Jurkat, Clone E6-1 (cell line): ENCODE measurements at regions not wholly inside any gene's neighbourhood (a gene's known extent, or its start where the extent isn't known, plus 50 kb on each side); places are given as distances from the start of the nearest gene placed in this dataset.
"Not testable (repeated sequence)": the region's sequence is repeated elsewhere in the genome, so short reads cannot be mapped to it uniquely, and the experiment has no call there.

Experiments
- DNase-seq: peaks from one replicate; pipeline ENCODE4 v3.0.0-alpha.2; 2011; ENCODE audit warnings: low read depth, low spot score
- H3K4me3 ChIP-seq: 2 replicates; pipeline ENCODE4 v1.5.1; 2011; ENCODE audit warnings: mild to moderate bottlenecking, low read length, control low read depth, moderate library complexity

GRCh38 chr2:117293012-117293411 is 521.5 kb upstream of the DDX18 start:
- no peak for DNase-seq
- no peak overlapping the region for H3K4me3 ChIP-seq

DNA sequence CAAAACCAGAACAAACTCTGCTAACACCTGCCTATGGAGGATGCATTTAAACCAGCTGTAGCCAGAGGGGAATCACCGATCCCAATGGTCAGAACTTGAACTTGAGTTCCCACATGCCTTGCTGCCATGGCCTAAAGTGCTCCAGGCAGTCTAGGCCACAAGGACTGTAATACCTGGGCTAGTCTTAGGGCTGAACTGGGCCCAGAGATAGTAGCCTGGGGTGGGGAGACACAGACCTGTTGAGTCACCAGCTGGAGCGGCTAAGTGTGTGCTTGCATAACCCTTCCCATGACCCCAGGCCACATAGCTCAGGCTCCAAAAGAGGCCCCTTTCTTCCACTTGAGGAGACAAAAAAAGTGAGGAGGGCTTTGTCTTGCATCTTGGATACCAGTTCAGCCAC is 515.0 kb upstream of the DDX18 start:
- DNase-seq = no peak
- no peak overlapping the region for H3K4me3 ChIP-seq

DNA sequence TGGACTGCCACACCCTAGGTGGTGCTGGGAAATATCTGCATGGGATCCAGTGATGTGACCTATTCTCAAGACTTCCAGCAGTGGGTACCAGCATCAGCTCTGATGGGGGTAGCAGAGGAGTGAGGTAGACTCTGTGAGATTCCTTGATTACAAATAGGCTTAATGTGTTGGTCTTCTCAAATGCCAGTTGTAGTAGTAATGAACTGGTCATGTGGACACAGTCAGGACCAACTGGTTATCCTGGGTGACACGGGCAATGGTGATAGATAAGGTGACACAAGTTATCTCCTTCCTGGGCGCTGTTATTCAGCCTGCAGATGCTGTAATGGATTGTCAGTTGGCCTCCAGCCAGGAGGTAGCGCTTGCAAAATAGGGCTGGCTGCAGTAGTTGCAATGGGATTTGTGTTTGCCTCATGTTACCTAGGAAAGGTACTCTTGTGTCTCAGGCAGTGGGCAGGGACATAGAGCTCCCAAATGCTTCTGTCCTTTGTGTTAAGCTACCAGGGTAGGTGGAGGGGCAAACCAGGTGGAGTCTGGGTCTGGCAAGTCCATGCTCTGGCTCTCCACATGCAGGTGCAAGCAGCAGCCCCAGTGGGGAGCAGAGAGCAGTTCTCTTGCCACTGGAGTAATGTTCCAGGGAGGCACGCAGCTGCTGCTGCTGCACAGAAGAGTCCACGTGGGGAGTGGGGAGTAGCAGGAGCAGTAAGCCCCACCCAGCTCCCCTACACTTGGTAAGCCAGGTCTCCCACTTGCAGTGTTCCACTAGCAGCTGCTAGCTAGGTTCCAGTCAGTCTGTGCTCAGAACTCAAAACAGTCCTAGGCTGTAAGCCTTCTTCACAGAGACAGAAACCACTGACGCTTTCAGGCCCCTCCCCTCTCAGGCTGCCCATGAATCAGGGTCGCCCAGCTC is 505.4 kb upstream of the DDX18 start:
- no peak overlapping the region for H3K4me3 ChIP-seq
- DNase-seq = no peak

GRCh38 chr2:117321816-117322215 is 492.7 kb upstream of the DDX18 start:
- H3K4me3 ChIP-seq = no peak overlapping the region
- no peak for DNase-seq

DNA sequence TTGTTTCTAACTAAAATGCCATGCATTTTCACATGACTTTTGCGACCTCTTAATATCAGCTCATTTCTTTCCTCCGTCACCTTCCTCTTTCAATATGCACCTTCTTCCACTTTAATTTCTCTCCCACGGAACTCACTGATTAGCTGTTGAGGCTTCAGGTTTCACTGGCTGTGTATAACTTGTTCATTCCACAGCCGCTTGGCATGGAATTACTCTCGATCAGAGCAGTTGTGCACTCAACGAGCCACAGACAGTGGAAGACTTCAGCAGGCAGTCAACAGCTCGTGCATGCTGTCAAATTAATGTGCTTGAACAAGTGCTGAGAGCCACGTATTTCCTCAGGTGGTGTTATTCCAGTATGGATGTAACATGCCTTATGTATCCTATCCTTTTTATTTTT is 491.2 kb upstream of the DDX18 start:
- DNase-seq = no peak

DNA sequence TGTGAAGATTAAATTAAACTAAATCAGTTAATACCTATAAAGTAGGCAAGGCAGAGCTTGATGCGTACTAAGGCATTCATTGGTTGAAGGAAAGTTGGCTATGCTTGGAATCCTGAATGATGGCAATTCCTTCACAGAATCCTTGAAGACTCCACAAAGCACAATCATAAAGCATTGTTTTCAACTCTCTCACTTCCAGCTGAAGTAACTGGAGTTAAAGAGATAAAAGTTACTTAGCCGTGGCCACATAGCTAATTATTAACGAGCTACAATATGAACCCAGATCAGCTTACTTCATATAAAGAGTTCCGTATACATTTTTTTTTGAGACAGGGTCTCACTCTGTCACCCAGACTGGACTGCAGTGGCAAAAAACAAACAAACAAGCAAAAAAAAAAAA is 483.9 kb upstream of the DDX18 start:
- no peak for DNase-seq
- no peak overlapping the region for H3K4me3 ChIP-seq

More for the DNA sequence above, 491.2 kb upstream of the DDX18 start:
- H3K4me3 ChIP-seq = no peak overlapping the region

- H3K4me3 ChIP-seq = no peak overlapping the region
- no peak for DNase-seq
Measured at GRCh38 chr2:117335967-117336366, 478.5 kb upstream of the DDX18 start.

GRCh38 chr2:117336496-117336895 is 478.0 kb upstream of the DDX18 start:
- DNase-seq = no peak
- H3K4me3 ChIP-seq = no peak overlapping the region

DNA sequence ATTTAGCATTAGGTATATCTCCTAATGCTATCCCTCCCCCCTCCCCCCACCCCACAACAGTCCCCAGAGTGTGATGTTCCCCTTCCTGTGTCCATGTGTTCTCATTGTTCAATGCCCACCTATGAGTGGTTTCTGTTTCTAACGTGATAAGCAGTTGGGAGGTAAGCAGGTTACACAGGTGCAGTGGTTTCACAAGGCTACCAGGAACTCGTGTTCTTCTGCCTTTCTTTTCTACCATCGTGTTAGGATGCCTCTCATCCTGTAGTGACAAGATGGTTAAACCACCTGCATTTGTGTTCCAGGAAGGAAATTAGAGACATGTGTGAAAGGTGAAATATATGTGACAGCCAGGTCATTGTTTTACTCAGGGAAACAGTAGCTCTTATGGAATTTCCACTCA is 476.5 kb upstream of the DDX18 start:
- not testable (repeated sequence) for DNase-seq, H3K4me3 ChIP-seq

GRCh38 chr2:117339980-117340379 is 474.5 kb upstream of the DDX18 start:
- H3K4me3 ChIP-seq = no peak overlapping the region
- DNase-seq = no peak

GRCh38 chr2:117341690-117342089 is 472.8 kb upstream of the DDX18 start:
- DNase-seq = no peak
- no peak overlapping the region for H3K4me3 ChIP-seq

DNA sequence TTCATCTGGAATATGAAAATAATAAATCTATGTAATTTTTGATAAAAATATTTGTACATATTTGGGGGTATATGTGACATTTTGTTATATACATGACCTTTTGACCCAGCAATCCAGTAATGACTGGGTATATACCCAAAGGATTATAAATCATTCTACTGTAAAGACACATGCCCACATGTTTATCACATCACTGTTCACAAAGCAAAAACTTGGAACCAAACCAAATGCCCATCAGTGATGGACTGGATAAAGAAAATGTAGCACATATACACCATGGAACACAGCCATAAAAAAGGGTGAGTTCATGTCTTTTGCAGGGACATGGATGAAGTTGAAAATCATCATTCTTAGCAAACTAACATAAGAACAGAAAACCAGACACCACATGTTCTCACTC is 472.1 kb upstream of the DDX18 start:
- no peak for DNase-seq
- no peak overlapping the region for H3K4me3 ChIP-seq

- no peak overlapping the region for H3K4me3 ChIP-seq
- no peak for DNase-seq
Measured at GRCh38 chr2:117349687-117350086, 464.8 kb upstream of the DDX18 start.

- no peak for DNase-seq
- no peak overlapping the region for H3K4me3 ChIP-seq
Measured at GRCh38 chr2:117351396-117351795, 463.1 kb upstream of the DDX18 start.

GRCh38 chr2:117359266-117359914 is 455.1 kb upstream of the DDX18 start:
- no peak for DNase-seq
- H3K4me3 ChIP-seq = no peak overlapping the region

DNA sequence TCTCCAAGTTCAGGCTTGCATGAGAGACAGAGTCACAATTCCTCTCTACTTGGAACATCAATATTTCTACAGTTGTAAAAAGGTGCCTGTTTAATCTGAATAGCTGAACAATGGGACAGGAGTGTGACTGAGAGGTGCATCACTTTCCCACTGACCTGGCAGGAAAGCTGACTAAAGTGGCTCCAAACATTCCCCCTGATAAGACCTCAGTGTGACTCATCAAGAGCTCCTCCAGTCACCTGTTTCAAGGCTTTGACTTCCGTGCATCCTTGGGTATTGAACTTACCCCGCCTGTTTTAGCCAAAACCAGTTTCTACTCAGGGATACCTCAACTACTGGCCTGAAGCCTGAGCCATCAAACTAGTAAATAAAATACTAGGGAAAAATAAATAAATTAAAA is 453.9 kb upstream of the DDX18 start:
- DNase-seq = no peak
- no peak overlapping the region for H3K4me3 ChIP-seq

DNA sequence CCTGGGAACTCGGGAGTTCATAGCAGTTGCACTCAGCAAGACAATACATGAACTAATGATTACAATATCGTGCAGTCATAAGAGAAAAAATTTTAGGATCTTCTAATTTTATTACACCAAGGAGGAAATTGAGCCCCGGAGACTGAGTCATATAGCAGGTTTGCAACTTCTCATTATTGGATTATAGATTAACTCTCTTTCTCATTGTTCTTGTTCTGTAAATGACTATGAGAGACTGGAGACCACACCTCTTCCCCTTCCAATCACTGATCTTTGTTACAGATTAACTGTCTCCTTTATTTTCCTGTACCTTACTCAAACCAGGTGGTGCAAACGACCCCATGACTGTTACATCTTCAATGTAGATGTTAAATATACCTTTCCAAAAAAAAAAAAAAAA is 435.8 kb upstream of the DDX18 start:
- no peak overlapping the region for H3K4me3 ChIP-seq
- no peak for DNase-seq

DNA sequence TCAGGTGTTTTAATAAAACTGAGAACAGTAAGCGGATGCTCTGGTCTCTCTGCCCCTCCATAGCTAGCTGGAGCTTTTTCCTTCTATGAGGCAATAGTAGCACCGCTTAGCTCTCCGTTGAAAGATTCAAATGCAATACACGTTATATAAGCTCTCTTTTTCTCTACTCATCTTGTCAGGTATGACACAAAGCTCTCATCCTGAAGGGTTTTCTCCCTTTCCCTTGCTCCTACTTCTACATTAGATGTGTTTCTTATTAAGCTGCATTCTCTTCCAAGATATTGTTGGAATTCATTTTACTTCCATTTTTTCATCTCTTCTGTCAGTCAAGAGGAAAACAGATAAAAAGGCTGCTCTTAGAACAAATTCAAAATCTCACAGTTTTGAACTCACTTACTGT is 434.6 kb upstream of the DDX18 start:
- no peak overlapping the region for H3K4me3 ChIP-seq
- no peak for DNase-seq

DNA sequence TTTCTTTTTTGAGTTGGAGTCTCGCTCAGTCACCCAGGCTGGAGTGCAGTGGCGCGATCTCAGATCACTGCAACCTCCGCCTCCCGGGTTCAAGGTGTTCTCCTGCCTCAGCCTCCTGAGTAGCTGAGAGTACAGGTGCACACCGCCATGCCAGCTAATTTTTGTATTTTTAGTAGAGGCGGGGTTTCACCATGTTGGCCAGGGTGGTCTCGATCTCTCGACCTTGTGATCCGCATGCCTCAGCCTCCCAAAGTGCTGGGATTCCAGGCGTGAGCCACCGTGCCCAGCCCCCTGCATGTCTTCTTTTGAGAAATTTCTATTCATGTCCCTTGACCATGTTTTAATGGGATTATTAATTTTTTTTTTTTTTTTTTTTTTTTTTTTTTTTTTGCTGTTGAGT is 430.5 kb upstream of the DDX18 start:
- not testable (repeated sequence) for DNase-seq, H3K4me3 ChIP-seq

DNA sequence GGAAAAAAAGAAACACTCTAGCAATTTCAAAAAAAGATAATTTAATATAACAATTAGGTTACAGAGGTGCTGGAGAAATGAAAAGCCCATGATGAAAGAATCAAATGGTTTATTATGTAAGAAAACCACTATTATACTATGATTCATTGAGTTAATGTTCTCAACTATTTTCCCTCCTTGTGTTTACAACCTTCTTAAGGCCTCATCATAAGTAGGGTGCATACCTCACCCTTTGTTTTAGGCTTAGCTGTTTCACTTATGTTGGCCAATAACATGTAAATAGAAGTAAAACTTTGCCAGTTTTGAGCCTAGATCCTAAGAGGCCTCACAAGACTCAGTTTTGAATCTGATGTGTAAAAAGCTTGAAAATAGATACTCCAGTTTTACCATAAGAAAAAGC is 418.3 kb upstream of the DDX18 start:
- no peak for DNase-seq
- H3K4me3 ChIP-seq = no peak overlapping the region

DNA sequence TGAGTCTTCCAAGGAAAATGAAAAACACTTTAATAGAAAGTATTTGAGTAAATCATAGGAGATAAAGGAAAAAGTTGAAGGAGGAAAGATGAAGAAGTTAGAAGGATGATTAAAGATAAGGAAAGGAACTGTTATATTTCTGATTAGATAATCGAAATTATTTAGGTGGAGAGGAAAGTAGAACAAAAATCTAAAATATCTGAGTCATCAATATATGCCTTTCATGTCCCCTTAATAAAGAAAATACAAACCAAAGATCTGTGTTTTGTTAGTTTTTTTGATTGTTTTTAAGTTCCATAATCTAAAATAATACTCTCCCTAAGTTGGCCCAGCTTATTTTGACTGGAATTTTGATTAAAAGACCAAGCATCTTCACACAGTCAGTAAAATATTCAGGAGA is 412.9 kb upstream of the DDX18 start:
- no peak overlapping the region for H3K4me3 ChIP-seq
- no peak for DNase-seq
